Panc1 (cell line): ENCODE measurements at regions not wholly inside any gene's neighbourhood (a gene's known extent, or its start where the extent isn't known, plus 50 kb on each side); places are given as distances from the start of the nearest gene placed in this dataset.
"Not testable (repeated sequence)": the region's sequence is repeated elsewhere in the genome, so short reads cannot be mapped to it uniquely, and the experiment has no call there.

ENCODE experiments used
- ATAC-seq: fragments of 200-7000 bp; cut with Tn5 transposase; 2 replicates; pipeline ENCODE4 v1.9.1; 2020; ENCODE audit warnings: mild to moderate bottlenecking, moderate library complexity
- BruUV-seq: library from RNA; stranded (reverse); fragments of 400-500 nt; replicated peaks from 2 replicates; lab custom pipeline; 2021; lab: Mats Ljungman, UMichigan
- CTCF ChIA-PET: fragments of 300-600 bp; sonication (Branson Sonifier 250); formaldehyde crosslinking; loops from one replicate; lab custom pipeline; 2022; ENCODE audit warnings: antibody characterized with exemption; lab: Charles Lee
- POLR2A ChIA-PET: fragments of 300-600 bp; sonication (Branson Sonifier 250); formaldehyde crosslinking; loops from one replicate; lab custom pipeline; 2022; ENCODE audit warnings: antibody characterized with exemption; lab: Charles Lee
- DNase-seq: peaks from one replicate; pipeline ENCODE4 v3.0.0-alpha.2; 2010; ENCODE audit warnings: low read depth, low spot score
- H3K27ac ChIP-seq: 2 replicates; pipeline ENCODE4 v1.5.1; 2011; ENCODE audit warnings: mild to moderate bottlenecking, low read length, inconsistent platforms
- H3K27me3 ChIP-seq: fragments of 200-500 bp; sonication (Bioruptor generic); 2 replicates; pipeline ENCODE4 v1.6.0; 2014; ENCODE audit warnings: low read length, inconsistent platforms; ENCODE audit not compliant: control insufficient read depth, insufficient read depth
- H3K36me3 ChIP-seq: fragments of 200-500 bp; sonication (Bioruptor generic); 2 replicates; pipeline ENCODE4 v1.5.1; 2014; ENCODE audit warnings: inconsistent platforms, mild to moderate bottlenecking, low read length, moderate library complexity; ENCODE audit not compliant: control insufficient read depth, insufficient read depth
- H3K4me1 ChIP-seq: 2 replicates; pipeline ENCODE4 v1.5.1; 2011; ENCODE audit warnings: inconsistent platforms, mild to moderate bottlenecking, low read length, moderate library complexity; ENCODE audit not compliant: control insufficient read depth, insufficient read depth
- H3K4me3 ChIP-seq, 2 experiments: 2 replicates each; pipeline ENCODE4 v1.5.1; 2011 to 2012; ENCODE audit warnings: low read depth in 2 of 2, low read length in 2 of 2, mild to moderate bottlenecking in 2 of 2, inconsistent platforms in 1 of 2, moderate library complexity in 1 of 2
- H3K9me3 ChIP-seq: fragments of 200-500 bp; sonication (Bioruptor generic); 2 replicates; pipeline ENCODE4 v1.5.1; 2014; ENCODE audit warnings: low read depth, mild to moderate bottlenecking, inconsistent platforms, low read length, moderate library complexity; ENCODE audit not compliant: control insufficient read depth, insufficient read depth
- CTCF ChIP-seq: fragments of 450-650 bp; IDR thresholded peaks from 2 replicates; pipeline ENCODE4 v1.5.1; 2017; ENCODE audit warnings: mild to moderate bottlenecking
- POLR2AphosphoS5 ChIP-seq: IDR thresholded peaks from 2 replicates; pipeline ENCODE4 v1.6.1; 2012; ENCODE audit warnings: mild to moderate bottlenecking, low read depth, low read length, moderate library complexity
- REST ChIP-seq, 2 experiments: IDR thresholded peaks; 2 replicates each; pipeline ENCODE4 v1.6.1; 2011 to 2012; ENCODE audit warnings: low read depth in 2 of 2, control low read depth in 1 of 2, low read length in 1 of 2, mild to moderate bottlenecking in 1 of 2, moderate library complexity in 1 of 2; ENCODE audit not compliant: insufficient read depth in 1 of 2
- SIN3A ChIP-seq: IDR thresholded peaks from 2 replicates; pipeline ENCODE4 v1.6.1; 2012; ENCODE audit warnings: low read depth, mild to moderate bottlenecking, low read length, moderate library complexity, borderline replicate concordance; ENCODE audit not compliant: insufficient read depth
- TCF7L2 ChIP-seq: IDR thresholded peaks from 2 replicates; pipeline ENCODE4 v1.6.1; 2011; ENCODE audit warnings: mild to moderate bottlenecking, low read depth, low read length, inconsistent platforms
- in situ Hi-C: cut with HindIII; loops from 2 replicates; pipeline ENCODE4 v1.10.0; 2016; ENCODE audit warnings: low sequenced_read_pairs, low pct_unique_long_range_greater_than_20kb
- intact Hi-C: fragments of 100-400 bp; cut with micrococcal nuclease; formaldehyde crosslinking; loops from one replicate; pipeline ENCODE4 v1.10.0; 2022; ENCODE audit not compliant: unreplicated experiment

GRCh38 chr6:153449279-153449678 is 318.2 kb upstream of the RGS17 start:
- Histone ChIP-seq H3K27me3 (no peaks in the 10 kb centered on the region), H3K27ac (no peak overlapping the region), H3K4me3 (no peak overlapping the region), H3K36me3 (no peaks in the 10 kb centered on the region), H3K4me1 (no peaks in the 10 kb centered on the region), H3K9me3 (peaks cover 4% of the 10 kb centered on the region; the same call in 1 of the 2 replicates)
- no peak for DNase-seq
- ChIA-PET CTCF (no interaction called here), POLR2A (no interaction called here)
- no peak for TF ChIP-seq POLR2AphosphoS5
- TF ChIP-seq SIN3A = no peak
- no peak for TF ChIP-seq REST (IDR thresholded peaks at IDR 0.05; ENCODE audit: insufficient read depth in 1 of 2, low read depth in 2 of 2, low read length in 1 of 2)
- no peak for TF ChIP-seq TCF7L2
- no peak for TF ChIP-seq CTCF
- intact Hi-C loops = no loop called here
- in situ Hi-C loops = no loop called here
- no TSS peak for BruUV-seq
- ATAC-seq = no peak

GRCh38 chr6:153442749-153443148 is 311.7 kb upstream of the RGS17 start:
- in situ Hi-C loops, CTCF ChIA-PET, BruUV-seq: not testable (repeated sequence)

GRCh38 chr6:153442096-153442495 is 311.0 kb upstream of the RGS17 start:
- H3K4me3 ChIP-seq = no peak overlapping the region
- CTCF ChIA-PET = no interaction called here
- H3K27ac ChIP-seq = no peak overlapping the region
- peaks cover 4% of the 10 kb centered on the region; the same call in 1 of the 2 replicates for H3K9me3 ChIP-seq
- no peaks in the 10 kb centered on the region for H3K4me1 ChIP-seq
- intact Hi-C loops (no loop called here), in situ Hi-C loops (no loop called here)
- no TSS peak for BruUV-seq
- ATAC-seq (no peak), DNase-seq (no peak)
- POLR2A ChIA-PET = no interaction called here
- H3K36me3 ChIP-seq = no peaks in the 10 kb centered on the region
- no peaks in the 10 kb centered on the region for H3K27me3 ChIP-seq
- TF ChIP-seq TCF7L2 (no peak), POLR2AphosphoS5 (no peak), SIN3A (no peak), CTCF (no peak), REST (IDR thresholded peaks at IDR 0.05; ENCODE audit: insufficient read depth in 1 of 2, low read depth in 2 of 2, low read length in 1 of 2) (no peak)

More at GRCh38 chr6:153442749-153443148, 311.7 kb upstream of the RGS17 start:
- H3K36me3 ChIP-seq, H3K4me1 ChIP-seq, ATAC-seq, POLR2A ChIA-PET, H3K27ac ChIP-seq, H3K27me3 ChIP-seq, H3K4me3 ChIP-seq, H3K9me3 ChIP-seq, DNase-seq, intact Hi-C loops: not testable (repeated sequence)
